HepG2 (cell line): ENCODE measurements at regions not wholly inside any gene's neighbourhood (a gene's known extent, or its start where the extent isn't known, plus 50 kb on each side); places are given as distances from the start of the nearest gene placed in this dataset.

Source experiments
- ATAC-seq: fragments of 200-7000 bp; cut with Tn5 transposase; 3 replicates; pipeline ENCODE4 v1.9.1; 2020; ENCODE audit warnings: mild to moderate bottlenecking, moderate library complexity
- BruUV-seq: library from RNA; stranded (reverse); fragments of 400-500 nt; replicated peaks from 2 replicates; lab custom pipeline; 2021; lab: Mats Ljungman, UMichigan
- CTCF ChIA-PET: fragments of 300-600 bp; formaldehyde crosslinking; extraction: SDS; loops from one replicate; lab custom pipeline; 2021; ENCODE audit warnings: low total read pairs, inconsistent platforms, low intra/inter-chr PET ratio; lab: Yijun Ruan, JAX
- POLR2A ChIA-PET: fragments of 350-600 bp; sonication (Branson Sonifier 250); formaldehyde crosslinking; loops from one replicate; lab custom pipeline; 2020; ENCODE audit warnings: antibody characterized with exemption, inconsistent platforms; lab: Yijun Ruan, JAX
- DNase-seq: peaks from one replicate; pipeline ENCODE4 v3.0.0-alpha.2; 2015; ENCODE audit warnings: low spot score
- FAIRE-seq: peaks from 3 replicates; lab custom pipeline; 2011; peaks lifted over from hg19 to GRCh38; lab: Jason Lieb, UNC
- H2AFZ ChIP-seq: one replicate; pipeline ENCODE4 v1.6.1; 2011; ENCODE audit warnings: low read length, inconsistent platforms
- H3K27ac ChIP-seq: fragments of 300-600 bp; 3 replicates; pipeline ENCODE4 v1.8.0; 2011; ENCODE audit warnings: mixed run types, mild to moderate bottlenecking, mixed read lengths, low read length, inconsistent platforms; ENCODE audit not compliant: insufficient read depth; ENCODE audit errors: extremely low read length
- H3K27me3 ChIP-seq, 2 experiments: fragments of 200-600 bp in 1 of 2; 2 replicates in 1 of 2; 3 replicates in 1 of 2; pipeline versions ENCODE4 v1.6.0 to v1.8.0; 2011; ENCODE audit warnings: low read length in 2 of 2, mild to moderate bottlenecking in 2 of 2, moderate library complexity in 2 of 2, inconsistent platforms in 1 of 2; ENCODE audit not compliant: insufficient read depth in 2 of 2, control insufficient read depth in 1 of 2
- H3K36me3 ChIP-seq, 2 experiments: fragments of 200-600 bp in 1 of 2; replicated peaks in 1 of 2; 2 replicates in 1 of 2; 3 replicates in 1 of 2; pipeline versions ENCODE4 v1.5.1 to v1.8.0; 2011; ENCODE audit warnings: low read length in 2 of 2, inconsistent platforms in 1 of 2; ENCODE audit not compliant: insufficient read depth in 2 of 2, control insufficient read depth in 1 of 2
- H3K4me1 ChIP-seq: 2 replicates; pipeline ENCODE4 v1.5.1; 2012; ENCODE audit warnings: low read length, inconsistent platforms; ENCODE audit not compliant: insufficient read depth
- H3K4me2 ChIP-seq: 2 replicates; pipeline ENCODE4 v1.6.0; 2011; ENCODE audit warnings: low read depth, low read length, inconsistent platforms
- H3K4me3 ChIP-seq, 3 experiments: fragments of 200-600 bp in 1 of 3; sonication (generic), shearing (Covaris generic) in 1 of 3; replicated peaks in 1 of 3; 2 replicates each; pipeline ENCODE4 v1.5.1; 2011 to 2016; ENCODE audit warnings: low read length in 3 of 3, inconsistent platforms in 2 of 3, low read depth in 2 of 3, mild to moderate bottlenecking in 2 of 3, control low read depth in 1 of 3, mixed read lengths in 1 of 3; ENCODE audit not compliant: insufficient read depth in 1 of 3
- H3K79me2 ChIP-seq: one replicate; pipeline ENCODE4 v1.6.1; 2011; ENCODE audit warnings: low read length, inconsistent platforms; ENCODE audit not compliant: insufficient read depth
- H3K9ac ChIP-seq: 2 replicates; pipeline ENCODE4 v1.6.0; 2011; ENCODE audit warnings: mild to moderate bottlenecking, low read depth, low read length, inconsistent platforms; ENCODE audit not compliant: insufficient read depth
- H3K9me3 ChIP-seq: 2 replicates; pipeline ENCODE4 v1.5.1; 2012; ENCODE audit warnings: mild to moderate bottlenecking, low read length
- H4K20me1 ChIP-seq: 2 replicates; pipeline ENCODE4 v1.6.0; 2011; ENCODE audit warnings: inconsistent platforms, mild to moderate bottlenecking, low read length, moderate library complexity; ENCODE audit not compliant: insufficient read depth
- DNMT3B ChIP-seq: conservative IDR thresholded peaks from 2 replicates; pipeline ENCODE4 v1.6.1; 2016; ENCODE audit warnings: missing biosample characterization, control low read depth
- GLI4 ChIP-seq: sonication (generic); formaldehyde crosslinking; IDR thresholded peaks from 2 replicates; pipeline ENCODE4 v1.5.1; 2020; ENCODE audit warnings: missing genetic modification reagents, mild to moderate bottlenecking, moderate library complexity, borderline replicate concordance
- HDAC2 ChIP-seq: sonication (generic); formaldehyde crosslinking; IDR thresholded peaks from 2 replicates; pipeline ENCODE4 v1.4.0; 2020; ENCODE audit warnings: missing genetic modification reagents
- HMGXB4 ChIP-seq, 2 experiments: sonication (generic) in 1 of 2; formaldehyde crosslinking in 1 of 2; IDR thresholded peaks; 2 replicates each; pipeline versions ENCODE4 v1.4.0 to v1.6.1; 2018 to 2020; ENCODE audit warnings: missing genetic modification reagents in 2 of 2, borderline replicate concordance in 1 of 2, low read depth in 1 of 2, mild to moderate bottlenecking in 1 of 2, missing biosample characterization in 1 of 2
- HNF4A ChIP-seq: sonication (generic); formaldehyde crosslinking; IDR thresholded peaks from 2 replicates; pipeline ENCODE4 v1.4.0; 2020; ENCODE audit warnings: missing genetic modification reagents
- HNRNPLL ChIP-seq: fragments of 200-400 bp; formaldehyde crosslinking; IDR thresholded peaks from 2 replicates; pipeline ENCODE4 v1.6.1; 2017; ENCODE audit warnings: mild to moderate bottlenecking, low read depth, low read length; ENCODE audit not compliant: poor library complexity, severe bottlenecking
- PITX1 ChIP-seq: sonication (generic); formaldehyde crosslinking; IDR thresholded peaks from 2 replicates; pipeline ENCODE4 v1.5.1; 2020; ENCODE audit warnings: mild to moderate bottlenecking, missing genetic modification reagents
- PRPF4 ChIP-seq: fragments of 200-400 bp; formaldehyde crosslinking; IDR thresholded peaks from 2 replicates; pipeline ENCODE4 v1.6.1; 2016; ENCODE audit warnings: low read length, low read depth; ENCODE audit not compliant: poor library complexity, severe bottlenecking
- RNF2 ChIP-seq: fragments of 450-650 bp; conservative IDR thresholded peaks from 2 replicates; pipeline ENCODE4 v1.6.1; 2016; ENCODE audit warnings: low read depth
- SOX13 ChIP-seq, 3 experiments: fragments of 450-650 bp in 1 of 3; sonication (generic) in 1 of 3; formaldehyde crosslinking in 1 of 3; IDR thresholded peaks in 2 of 3; conservative IDR thresholded peaks in 1 of 3; 2 replicates each; pipeline versions ENCODE4 v1.5.0 to v1.6.1; 2016 to 2020; ENCODE audit warnings: antibody characterized with exemption in 1 of 3, mild to moderate bottlenecking in 1 of 3, missing compliant biosample characterization in 1 of 3, missing genetic modification reagents in 1 of 3, moderate library complexity in 1 of 3
- ZNF350 ChIP-seq: sonication (generic); formaldehyde crosslinking; IDR thresholded peaks from 2 replicates; pipeline ENCODE4 v1.4.0; 2020; ENCODE audit warnings: mild to moderate bottlenecking, low read depth, missing genetic modification reagents, borderline replicate concordance
- ZNF501 ChIP-seq: sonication (generic); formaldehyde crosslinking; IDR thresholded peaks from 2 replicates; pipeline ENCODE4 v1.5.1; 2020; ENCODE audit warnings: mild to moderate bottlenecking, moderate library complexity, missing genetic modification reagents
- ZNF562 ChIP-seq: sonication (generic); formaldehyde crosslinking; IDR thresholded peaks from 2 replicates; pipeline ENCODE4 v1.8.0; 2022; ENCODE audit warnings: missing genetic modification reagents, borderline replicate concordance
- ZNF629 ChIP-seq: sonication (generic); formaldehyde crosslinking; conservative IDR thresholded peaks from 2 replicates; pipeline ENCODE4 v1.5.0; 2020; ENCODE audit warnings: missing genetic modification reagents
- ZXDC ChIP-seq: sonication (generic); formaldehyde crosslinking; IDR thresholded peaks from 2 replicates; pipeline ENCODE4 v1.5.0; 2020; ENCODE audit warnings: mild to moderate bottlenecking, missing genetic modification reagents
- WGBS: methylation state at CpG from one replicate; pipeline ENCODE4 v1.1.6; 2017; ENCODE audit warnings: low lambda C conversion rate; 5-methylcytosine and 5-hydroxymethylcytosine counted together
- in situ Hi-C: cut with HindIII; loops from 2 replicates; pipeline ENCODE4 v1.10.0; 2017; ENCODE audit warnings: low pct_unique_long_range_greater_than_20kb; ENCODE audit not compliant: extremely low pct_ligation_motif_present
- intact Hi-C: fragments of 100-400 bp; cut with micrococcal nuclease; formaldehyde crosslinking; loops from one replicate; pipeline ENCODE4 v1.10.0; 2022; ENCODE audit not compliant: unreplicated experiment

GRCh38 chr13:81458170-81458569 is 1117.2 kb upstream of the SPRY2 start:
- CTCF ChIA-PET: no interaction called here
- no TSS peak for BruUV-seq
- ATAC-seq: no peak

More at GRCh38 chr13:81458170-81458569, 1117.2 kb upstream of the SPRY2 start:
- H3K36me3 ChIP-seq: no peaks in the 10 kb centered on the region
- no peak overlapping the region for H3K27ac ChIP-seq
- no peak overlapping the region for H3K4me2 ChIP-seq
- H3K4me1 ChIP-seq: no peaks in the 10 kb centered on the region
- no peak overlapping the region for H3K9ac ChIP-seq
- no peaks in the 10 kb centered on the region; a peak in 1 of 5 replicates for H3K27me3 ChIP-seq
- DNase-seq: no peak
- TF ChIP-seq ZXDC (CRISPR knock-in tag) (no peak), ZNF562 (CRISPR knock-in tag) (no peak), ZNF629 (CRISPR knock-in tag) (no peak), PITX1 (no peak), ZNF501 (CRISPR knock-in tag) (no peak), PRPF4 (no peak), HMGXB4 (CRISPR knock-in tag; IDR thresholded peaks at IDR 0.05; ENCODE audit: borderline replicate concordance in 1 of 2, low read depth in 1 of 2) (no peak), ZNF350 (CRISPR knock-in tag) (no peak), SOX13 (IDR thresholded peaks at IDR 0.05) (no peak), SOX13 (CRISPR knock-in tag; conservative IDR thresholded peaks at IDR 0.05 in 1 of 2, IDR thresholded peaks at IDR 0.05 in 1 of 2) (no peak), GLI4 (no peak), HDAC2 (CRISPR knock-in tag) (no peak), RNF2 (no peak), HNRNPLL (no peak), HNF4A (CRISPR knock-in tag) (no peak), DNMT3B (no peak)
- POLR2A ChIA-PET: no interaction called here
- H3K4me3 ChIP-seq: no peak overlapping the region
- H3K79me2 ChIP-seq: no peaks in the 10 kb centered on the region
- in situ Hi-C loops: no loop called here
- WGBS: 23% methylated on average over 3 of the region's 3 CpGs
- no peaks in the 10 kb centered on the region for H4K20me1 ChIP-seq
- no peaks in the 10 kb centered on the region for H3K9me3 ChIP-seq
- intact Hi-C loops: no loop called here
- no peak for FAIRE-seq
- no peak overlapping the region for H2AFZ ChIP-seq
